ENCODE measurements at regions not wholly inside any gene's neighbourhood (a gene's known extent, or its start where the extent isn't known, plus 50 kb on each side); places are given as distances from the start of the nearest gene placed in this dataset.

DNA sequence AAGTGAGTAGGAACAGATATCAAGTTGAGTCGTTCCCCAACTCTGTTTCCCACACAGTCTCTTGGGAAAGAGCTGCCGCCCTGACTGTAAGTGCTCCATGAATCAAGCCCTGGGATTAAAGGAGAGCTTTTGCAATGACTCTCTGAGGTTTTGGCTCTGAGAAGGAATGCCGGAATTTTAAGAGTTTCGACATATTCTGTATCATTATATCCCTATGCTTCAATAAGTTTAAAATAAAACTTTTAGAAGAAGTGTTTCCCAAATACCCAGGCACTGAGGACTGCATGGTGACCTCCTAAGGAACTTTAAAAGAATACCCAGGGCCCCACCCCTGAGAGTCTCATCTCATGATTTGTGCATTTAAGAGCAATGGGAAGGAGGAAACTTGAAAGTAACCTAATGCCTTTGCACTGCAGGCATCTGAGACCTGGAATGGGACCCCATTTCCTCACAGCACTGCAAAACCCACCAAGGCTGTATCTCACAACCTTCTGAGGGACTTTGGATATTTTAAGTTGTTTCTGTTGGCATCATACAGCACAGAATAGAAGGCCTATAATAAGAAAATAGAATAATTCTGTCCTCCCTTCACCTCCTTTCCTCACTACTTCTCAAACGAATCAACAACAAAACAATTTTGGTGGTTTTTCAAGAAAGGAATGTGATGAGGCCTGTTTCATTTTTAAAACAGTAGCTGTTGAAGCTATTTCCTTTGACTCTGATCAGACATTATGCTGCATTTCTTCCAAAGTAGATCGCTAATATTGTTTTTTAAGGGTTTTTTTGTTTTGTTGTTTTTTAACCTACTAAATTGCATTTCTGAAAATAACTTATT, 121.2 kb downstream of the GASK1B start:
- DNase-seq (ENCODE audit: low spot score in 2 of 2), result peak in 1 of 2 donors; percentile 37
- TF ChIP-seq POLR2A (IDR thresholded peaks at IDR 0.05) (no peak), CTCF (IDR thresholded peaks at IDR 0.05) (no peak)
- intact Hi-C loops (cut with DNase I; ENCODE audit: low total_unique reads), result no loop called here
- WGBS, 2 donors, result 43 to 51% methylated on average over 6 of the region's 6 CpGs
- H3K4me3 ChIP-seq (ENCODE audit: low read depth, poor library complexity, severe bottlenecking), result no peak overlapping the region

- no peak for DNase-seq (ENCODE audit: low spot score in 2 of 2)
- intact Hi-C loops (cut with DNase I; ENCODE audit: low total_unique reads), result no loop called here
- WGBS, 2 donors, result 70 to 78% methylated on average over 2 of the region's 2 CpGs
- no peak for TF ChIP-seq POLR2A (IDR thresholded peaks at IDR 0.05)
- TF ChIP-seq CTCF (IDR thresholded peaks at IDR 0.05), result no peak
- no peak overlapping the region for H3K4me3 ChIP-seq (ENCODE audit: low read depth, poor library complexity, severe bottlenecking)
These were observed 121.9 kb downstream of the GASK1B start for GRCh38 chr4:158050942-158051341.

DNA sequence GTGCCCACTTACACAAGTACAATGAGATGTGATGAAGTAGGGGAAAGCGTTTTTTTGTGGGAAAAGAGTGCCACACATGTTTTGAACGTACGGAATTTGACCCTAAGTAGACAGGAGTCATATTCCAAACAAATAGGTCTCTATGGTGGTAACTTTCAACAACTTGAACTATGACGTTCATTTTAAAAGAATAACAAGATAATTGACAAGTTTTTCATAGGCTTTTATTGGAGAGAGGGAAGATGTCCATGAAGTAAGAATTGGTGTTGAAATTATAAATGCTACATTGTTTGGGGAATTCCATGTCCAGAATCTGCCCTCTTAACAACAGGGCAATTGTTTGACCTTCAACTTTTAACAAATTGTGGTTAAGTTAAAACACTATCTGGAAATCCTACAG, 126.5 kb downstream of the GASK1B start:
- H3K4me3 ChIP-seq (ENCODE audit: low read depth, poor library complexity, severe bottlenecking), result no peak overlapping the region
- intact Hi-C loops (cut with DNase I; ENCODE audit: low total_unique reads), result no loop called here
- WGBS, 2 donors, result 70 to 80% methylated on average over 4 of the region's 4 CpGs
- no peak for DNase-seq (ENCODE audit: low spot score in 2 of 2)
- TF ChIP-seq CTCF (IDR thresholded peaks at IDR 0.05) (no peak), POLR2A (IDR thresholded peaks at IDR 0.05) (no peak)

DNA sequence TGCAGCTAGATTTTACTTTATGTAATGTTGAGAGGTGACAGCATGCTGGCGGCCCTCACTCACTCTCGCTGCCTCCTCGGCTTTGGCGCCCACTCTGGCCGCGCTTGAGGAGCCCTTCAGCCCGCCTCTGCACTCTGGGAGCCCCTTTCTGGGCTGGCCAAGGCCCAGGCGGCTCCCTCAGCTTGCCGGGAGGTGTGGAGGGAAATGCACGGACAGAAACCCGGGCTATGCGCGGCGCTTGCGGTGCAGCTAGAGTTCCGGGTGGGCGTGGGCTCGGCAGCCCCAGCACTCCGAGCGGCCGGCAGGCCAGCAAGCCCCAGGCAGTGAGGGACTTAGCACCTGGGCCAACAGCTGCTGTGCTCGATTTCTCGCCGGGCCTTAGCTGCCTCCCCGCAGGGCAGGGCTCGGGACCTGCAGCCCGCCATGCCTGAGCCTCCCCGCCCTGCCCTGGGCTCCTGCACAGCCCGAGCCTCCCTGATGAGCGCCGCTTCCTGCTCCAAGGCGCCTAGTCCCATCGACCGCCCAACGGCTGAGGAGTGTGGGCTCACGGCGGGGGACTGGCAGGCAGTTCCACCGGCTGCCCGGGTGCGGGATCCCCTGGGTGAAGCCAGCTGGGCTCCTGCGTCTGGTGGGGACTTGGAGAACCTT, 128.7 kb downstream of the GASK1B start:
- WGBS, 2 donors, result 90 to 94% methylated on average over 17 to 24 of the region's 41 CpGs
- H3K4me3 ChIP-seq (ENCODE audit: low read depth, poor library complexity, severe bottlenecking), result no peak overlapping the region
- peak in 1 of 2 donors; percentile 56 for DNase-seq (ENCODE audit: low spot score in 2 of 2)
- intact Hi-C loops (cut with DNase I; ENCODE audit: low total_unique reads), result no loop called here
- no peak for TF ChIP-seq POLR2A (IDR thresholded peaks at IDR 0.05)
- no peak for TF ChIP-seq CTCF (IDR thresholded peaks at IDR 0.05)

GRCh38 chr4:158042591-158043030, 130.2 kb downstream of the GASK1B start:
- no peak overlapping the region for H3K4me3 ChIP-seq (ENCODE audit: low read depth, poor library complexity, severe bottlenecking)
- intact Hi-C loops (cut with DNase I; ENCODE audit: low total_unique reads), result no loop called here
- DNase-seq (ENCODE audit: low spot score in 2 of 2), result no peak
- TF ChIP-seq POLR2A (IDR thresholded peaks at IDR 0.05) (no peak), CTCF (IDR thresholded peaks at IDR 0.05) (no peak)

All from lower leg skin (tissue), 4 donors.